ENCODE measurements at regions not wholly inside any gene's neighbourhood (a gene's known extent, or its start where the extent isn't known, plus 50 kb on each side); places are given as distances from the start of the nearest gene placed in this dataset.

- Histone ChIP-seq H3K14ac (replicated peaks; ENCODE audit: low read depth, low read length) (no peak overlapping the region), H2BK5ac (ENCODE audit: low read depth, low read length, poor library complexity, severe bottlenecking) (no peak overlapping the region), H3K36me3 (ENCODE audit: control insufficient read depth, insufficient read depth, low read length) (no peaks in the 10 kb centered on the region), H4K5ac (ENCODE audit: low read depth, low read length) (no peak overlapping the region), H2AFZ (replicated peaks; ENCODE audit: low read length, poor library complexity) (no peak overlapping the region), H2BK15ac (ENCODE audit: low read depth, low read length) (no peak overlapping the region), H3K4me3 (ENCODE audit: insufficient read depth, low read depth, low read length) (no peak overlapping the region), H3K4me2 (ENCODE audit: low read depth, low read length) (no peak overlapping the region), H4K91ac (ENCODE audit: insufficient read depth, low read depth, low read length) (no peak overlapping the region), H4K20me1 (ENCODE audit: insufficient read depth, low read length) (no peaks in the 10 kb centered on the region), H4K8ac (ENCODE audit: low read depth in 2 of 2, low read length in 2 of 2) (no peak overlapping the region), H2AK5ac (ENCODE audit: low read depth, low read length) (no peak overlapping the region), H3K27me3 (ENCODE audit: control insufficient read depth, insufficient read depth, low read length) (no peaks in the 10 kb centered on the region), H2BK20ac (ENCODE audit: low read depth, low read length) (no peak overlapping the region), H3K4me1 (ENCODE audit: control insufficient read depth, insufficient read depth, low read length) (no peaks in the 10 kb centered on the region), H3K56ac (ENCODE audit: extremely low read depth, insufficient read depth, low read length) (no peak overlapping the region), H3K79me1 (ENCODE audit: low read depth in 1 of 2, low read length in 2 of 2) (no peaks in the 10 kb centered on the region), H3K9me3 (ENCODE audit: control insufficient read depth, insufficient read depth, low read length) (no peaks in the 10 kb centered on the region), H3K27ac (ENCODE audit: insufficient read depth, low read length) (no peak overlapping the region), H3K4ac (ENCODE audit: low read depth, low read length) (no peak overlapping the region), H2AK9ac (replicated peaks; ENCODE audit: low read depth, low read length, poor library complexity) (no peak overlapping the region), H3K18ac (ENCODE audit: low read depth, low read length) (no peak overlapping the region), H3K9ac (ENCODE audit: low read depth, low read length) (no peak overlapping the region), H3K23ac (ENCODE audit: low read depth, low read length) (no peak overlapping the region), H3K9me1 (ENCODE audit: insufficient read depth, low read length) (no peaks in the 10 kb centered on the region), H2BK120ac (ENCODE audit: low read depth, low read length) (no peak overlapping the region)
- dilution Hi-C loops (cut with HindIII; ENCODE audit: low sequenced_read_pairs, unreplicated experiment) (no loop called here), intact Hi-C loops (cut with micrococcal nuclease) (no loop called here), in situ Hi-C loops (cut with MboI; ENCODE audit: low sequenced_read_pairs) (no loop called here)
- TF ChIP-seq MAFK (IDR thresholded peaks at IDR 0.05; ENCODE audit: low read depth, low read length) (no peak), POLR2A (IDR thresholded peaks at IDR 0.05; ENCODE audit: low read depth, low read length) (no peak), RAD21 (IDR thresholded peaks at IDR 0.05; ENCODE audit: low read length) (no peak), ELK1 (IDR thresholded peaks at IDR 0.05; ENCODE audit: borderline replicate concordance, low read depth, low read length) (no peak), RFX5 (IDR thresholded peaks at IDR 0.05; ENCODE audit: low read depth, low read length) (no peak)
- DNase-seq (no peak), ATAC-seq (ENCODE audit: low read depth) (no peak)
- ChIA-PET CTCF (no interaction called here), POLR2A (ENCODE audit: unreplicated experiment) (no interaction called here)
- no CpG with 5 or more reads among the region's 4 CpGs for WGBS, 2 experiments (ENCODE audit: extremely low coverage in 2 of 2, insufficient read length in 1 of 2)
- BruUV-seq (replicated peaks), result no TSS peak
Observed at GRCh38 chr4:111761531-111761930, 383.7 kb upstream of the FAM241A start.

Measured in IMR-90 (cell line).